SKM-1 (cell line): ENCODE measurements at regions not wholly inside any gene's neighbourhood (a gene's known extent, or its start where the extent isn't known, plus 50 kb on each side); places are given as distances from the start of the nearest gene placed in this dataset.

Source experiments
- DNase-seq: peaks from one replicate; lab custom pipeline; 2025; ENCODE audit not compliant: unreplicated experiment; lab: John Stamatoyannopoulos, UW

DNA sequence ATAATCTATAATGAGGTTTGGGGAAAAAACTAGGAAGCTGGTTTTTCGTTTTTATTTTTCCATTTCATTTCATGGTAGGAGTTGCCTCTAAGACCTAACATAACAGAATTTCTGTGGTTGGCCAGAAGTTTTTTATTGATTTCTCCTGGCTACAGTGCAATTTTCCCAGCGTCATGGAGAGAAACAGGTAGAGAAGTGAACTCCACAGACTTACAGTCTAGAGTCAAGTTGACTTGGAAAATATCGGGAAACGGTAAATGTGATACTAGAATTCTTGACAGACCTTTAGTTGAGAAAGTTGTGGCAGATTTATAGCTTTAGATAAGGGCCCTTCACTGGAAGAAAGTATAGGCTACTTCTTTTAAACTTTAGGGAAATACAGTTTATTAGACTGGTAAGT, 238.3 kb downstream of the DOK5 start:
- DNase-seq: no peak

DNA sequence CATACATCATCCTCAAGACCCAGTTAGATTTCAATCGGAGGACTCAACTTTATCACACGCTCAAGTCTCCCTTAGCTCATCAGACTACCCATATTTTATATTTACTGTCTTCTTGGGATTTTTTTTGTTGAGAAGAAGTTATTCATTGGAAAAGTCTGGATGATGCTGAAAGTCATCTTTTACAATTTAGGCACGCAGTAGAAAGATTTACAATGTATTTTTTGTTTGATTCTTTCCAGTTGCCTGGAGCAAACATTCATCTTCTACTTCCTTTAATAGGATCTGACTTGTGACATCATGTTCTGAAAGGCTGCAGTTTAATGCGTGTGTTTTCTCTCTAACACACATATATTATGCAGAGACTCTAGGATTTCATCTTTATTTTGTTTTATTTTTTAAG, 235.7 kb downstream of the DOK5 start:
- DNase-seq: no peak

DNA sequence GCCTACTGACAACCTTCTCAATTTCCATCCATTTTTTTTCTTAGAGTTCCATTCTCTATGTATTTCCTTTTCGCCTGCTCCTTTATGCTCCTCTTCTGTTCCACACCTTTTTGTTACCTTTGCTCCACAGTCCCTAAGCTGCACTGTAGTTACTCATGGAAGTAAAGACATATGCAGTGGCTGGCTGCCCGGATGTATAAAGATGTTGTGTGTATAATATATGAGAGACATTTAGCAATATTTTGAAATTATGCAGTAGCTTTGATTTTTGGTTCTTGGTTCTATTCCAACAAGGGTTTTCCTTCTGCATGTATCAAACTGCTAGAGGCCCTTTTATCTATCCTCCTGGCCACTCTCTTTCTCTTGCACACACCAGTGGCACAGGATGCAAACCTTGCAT, 234.9 kb downstream of the DOK5 start:
- no peak for DNase-seq

DNA sequence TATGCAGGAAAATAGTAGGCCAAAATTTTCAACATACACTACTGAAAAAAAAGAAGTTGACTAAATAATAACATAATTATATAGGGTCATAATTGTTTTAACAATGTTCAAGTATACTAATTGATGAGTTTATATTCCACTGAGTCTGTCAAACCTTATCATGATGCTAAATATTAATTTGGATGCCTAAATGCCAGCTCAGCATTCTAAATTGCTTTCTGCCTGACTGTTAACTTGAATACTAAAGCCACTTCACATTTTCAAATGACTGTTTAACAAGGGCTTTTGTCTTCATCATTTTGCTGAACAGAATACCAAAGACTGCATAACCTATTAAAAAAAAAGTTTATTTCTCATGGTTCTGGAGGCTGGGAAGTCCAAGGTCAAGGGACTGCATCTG, 232.8 kb downstream of the DOK5 start:
- no peak for DNase-seq

DNA sequence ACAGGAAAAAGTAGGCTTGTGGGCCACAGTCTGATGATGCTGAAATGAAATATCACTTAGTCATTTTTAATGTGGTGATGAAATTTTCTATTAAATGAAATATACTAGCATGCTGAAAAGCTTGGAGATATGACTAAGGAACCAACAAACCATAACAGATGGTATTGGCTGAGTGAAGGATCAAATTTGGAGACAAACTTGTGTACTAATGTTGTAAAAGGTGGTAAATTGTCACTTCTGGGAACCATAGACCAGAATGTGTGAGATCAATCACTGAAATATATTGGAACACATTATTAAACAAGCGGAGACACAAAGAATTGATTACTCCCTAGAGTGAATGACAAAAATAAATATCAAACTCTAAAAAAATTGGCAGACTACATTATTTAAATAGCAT, 232.4 kb downstream of the DOK5 start:
- no peak for DNase-seq

DNA sequence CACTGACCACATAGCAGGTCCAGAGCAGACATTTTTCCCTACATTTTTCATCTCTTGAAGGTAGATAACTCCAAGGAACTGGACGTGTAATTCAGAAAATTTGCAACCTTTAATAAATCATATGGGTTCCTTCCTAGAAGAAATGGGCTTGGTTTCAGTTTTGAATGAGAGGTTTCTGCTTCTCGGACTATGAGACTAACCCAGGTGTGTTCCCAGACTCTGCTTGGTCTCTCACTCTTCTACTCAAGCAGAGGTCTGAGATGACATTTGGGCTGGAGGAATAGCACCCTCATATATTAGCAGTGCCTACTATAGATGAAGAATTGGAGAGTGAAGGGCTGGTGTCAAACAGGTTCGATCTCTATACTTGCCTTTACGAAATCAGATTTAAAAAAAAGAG, 231.2 kb downstream of the DOK5 start:
- no peak for DNase-seq

DNA sequence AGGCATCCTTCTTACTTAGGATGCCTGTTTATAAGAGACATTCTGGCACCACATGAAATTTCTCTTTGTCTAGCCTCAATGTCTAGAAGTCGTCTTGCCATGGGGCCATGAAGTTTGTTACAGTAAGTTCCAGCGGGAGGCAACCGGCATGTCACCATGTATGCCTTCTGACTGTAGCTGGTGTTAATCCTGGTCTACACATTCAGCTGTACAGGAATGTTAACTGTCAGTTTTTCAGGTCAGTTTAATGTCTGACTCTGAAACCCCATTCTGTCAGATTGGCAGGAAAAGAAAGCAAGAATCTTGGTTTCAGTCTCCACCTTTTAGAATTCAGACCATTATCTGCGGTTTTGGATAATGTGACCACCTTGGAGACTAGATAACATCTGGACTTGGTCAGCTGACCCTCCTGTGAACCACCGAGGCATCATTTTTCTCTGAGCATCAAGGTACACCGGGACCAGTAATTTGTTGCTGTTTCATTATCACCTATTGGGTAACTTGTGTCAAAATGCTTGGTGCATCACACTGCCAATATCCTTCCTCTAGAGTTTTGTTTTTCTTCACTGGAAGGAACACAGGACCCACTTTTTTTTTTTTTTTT, 228.7 kb downstream of the DOK5 start:
- DNase-seq: no peak
